Astrocyte (in vitro differentiated cells and primary cell): ENCODE measurements at regions not wholly inside any gene's neighbourhood (a gene's known extent, or its start where the extent isn't known, plus 50 kb on each side); places are given as distances from the start of the nearest gene placed in this dataset.

Source experiments
- DNase-seq: peaks from one replicate; pipeline ENCODE4 v3.0.0-alpha.2; 2010; ENCODE audit warnings: low read depth
- FAIRE-seq: peaks from 2 replicates; lab custom pipeline; 2011; peaks lifted over from hg19 to GRCh38; lab: Jason Lieb, UNC
- H2AFZ ChIP-seq: 2 replicates; pipeline ENCODE4 v1.6.0; 2012; ENCODE audit warnings: low read depth, low read length, inconsistent platforms
- H3K27ac ChIP-seq: 2 replicates; pipeline ENCODE4 v1.5.1; 2011; ENCODE audit warnings: low read depth, low read length, inconsistent platforms
- H3K27me3 ChIP-seq: 2 replicates; pipeline ENCODE4 v1.6.0; 2011; ENCODE audit warnings: low read length, inconsistent platforms; ENCODE audit not compliant: insufficient read depth
- H3K36me3 ChIP-seq: 2 replicates; pipeline ENCODE4 v1.5.1; 2011; ENCODE audit warnings: low read length, inconsistent platforms; ENCODE audit not compliant: insufficient read depth
- H3K4me1 ChIP-seq: 2 replicates; pipeline ENCODE4 v1.5.1; 2011; ENCODE audit warnings: low read length, inconsistent platforms; ENCODE audit not compliant: insufficient read depth
- H3K4me2 ChIP-seq: 2 replicates; pipeline ENCODE4 v1.6.0; 2012; ENCODE audit warnings: low read length, inconsistent platforms
- H3K4me3 ChIP-seq: 2 replicates; pipeline ENCODE4 v1.5.1; 2011; ENCODE audit warnings: low read depth, mild to moderate bottlenecking, low read length, inconsistent platforms; ENCODE audit not compliant: insufficient read depth
- H3K79me2 ChIP-seq: 2 replicates; pipeline ENCODE4 v1.6.0; 2012; ENCODE audit warnings: mild to moderate bottlenecking, low read length, inconsistent platforms; ENCODE audit not compliant: insufficient read depth
- H3K9ac ChIP-seq: 2 replicates; pipeline ENCODE4 v1.6.0; 2012; ENCODE audit warnings: mild to moderate bottlenecking, low read length, inconsistent platforms
- H3K9me3 ChIP-seq: 2 replicates; pipeline ENCODE4 v1.5.1; 2012; ENCODE audit warnings: low read depth, mild to moderate bottlenecking, low read length, inconsistent platforms; ENCODE audit not compliant: insufficient read depth
- H4K20me1 ChIP-seq: 2 replicates; pipeline ENCODE4 v1.6.0; 2012; ENCODE audit warnings: low read length, inconsistent platforms; ENCODE audit not compliant: insufficient read depth
- H3K27ac Mint-ChIP-seq: one replicate; pipeline ENCODE4 v1.8.0; 2021; ENCODE audit warnings: mild to moderate bottlenecking, mixed read lengths; ENCODE audit not compliant: unreplicated experiment
- H3K27me3 Mint-ChIP-seq: one replicate; pipeline ENCODE4 v1.8.0; 2021; ENCODE audit warnings: low read depth, mixed read lengths; ENCODE audit not compliant: unreplicated experiment
- H3K36me3 Mint-ChIP-seq: one replicate; pipeline ENCODE4 v1.8.0; 2021; ENCODE audit warnings: low read depth, mixed read lengths; ENCODE audit not compliant: unreplicated experiment
- H3K4me1 Mint-ChIP-seq: one replicate; pipeline ENCODE4 v1.8.0; 2021; ENCODE audit warnings: low read depth, mixed read lengths; ENCODE audit not compliant: unreplicated experiment
- H3K4me3 Mint-ChIP-seq: one replicate; pipeline ENCODE4 v1.8.0; 2021; ENCODE audit warnings: mild to moderate bottlenecking, moderate library complexity, mixed read lengths; ENCODE audit not compliant: unreplicated experiment
- H3K9me3 Mint-ChIP-seq: one replicate; pipeline ENCODE4 v1.8.0; 2021; ENCODE audit warnings: mild to moderate bottlenecking, mixed read lengths; ENCODE audit not compliant: unreplicated experiment
- CTCF ChIP-seq: IDR thresholded peaks from 2 replicates; pipeline ENCODE4 v1.5.1; 2011; ENCODE audit warnings: low read depth, mild to moderate bottlenecking, inconsistent platforms, low read length, moderate library complexity; ENCODE audit not compliant: insufficient read depth
- EZH2 ChIP-seq: IDR thresholded peaks from 2 replicates; pipeline ENCODE4 v1.6.1; 2012; ENCODE audit warnings: mild to moderate bottlenecking, low read length, inconsistent platforms; ENCODE audit not compliant: insufficient read depth

GRCh38 chr9:759983-760736 lies 81.3 kb upstream of the DMRT1 start:
- no peaks in the 10 kb centered on the region for H4K20me1 ChIP-seq
- H3K4me2 ChIP-seq, result no peak overlapping the region
- Mint-ChIP-seq H3K4me1 (peaks cover 11% of the 10 kb centered on the region), H3K9me3 (peaks cover 2% of the 10 kb centered on the region), H3K27ac (peak overlapping the region; percentile 62), H3K4me3 (no peak overlapping the region), H3K36me3 (no peaks in the 10 kb centered on the region), H3K27me3 (peaks cover 2% of the 10 kb centered on the region)
- H3K79me2 ChIP-seq, result no peaks in the 10 kb centered on the region
- H3K4me1 ChIP-seq, result peaks cover 13% of the 10 kb centered on the region
- no peaks in the 10 kb centered on the region for H3K9me3 ChIP-seq
- H3K27ac ChIP-seq, result no peak overlapping the region
- H3K27me3 ChIP-seq, result no peaks in the 10 kb centered on the region
- H3K4me3 ChIP-seq, result no peak overlapping the region
- TF ChIP-seq EZH2, result no peak
- no peak for DNase-seq
- no peak overlapping the region for H2AFZ ChIP-seq
- no peak overlapping the region for H3K9ac ChIP-seq
- no peak for FAIRE-seq
- H3K36me3 ChIP-seq, result no peaks in the 10 kb centered on the region

- Histone ChIP-seq H3K9me3 (no peaks in the 10 kb centered on the region), H4K20me1 (no peaks in the 10 kb centered on the region), H3K4me3 (no peak overlapping the region), H3K4me1 (peaks cover 1% of the 10 kb centered on the region), H3K79me2 (no peaks in the 10 kb centered on the region), H2AFZ (no peak overlapping the region), H3K36me3 (no peaks in the 10 kb centered on the region), H3K27me3 (peaks cover 3% of the 10 kb centered on the region), H3K4me2 (no peak overlapping the region), H3K9ac (no peak overlapping the region), H3K27ac (no peak overlapping the region)
- Mint-ChIP-seq H3K4me3 (no peak overlapping the region), H3K9me3 (peaks cover 2% of the 10 kb centered on the region), H3K36me3 (no peaks in the 10 kb centered on the region), H3K4me1 (peaks cover 1% of the 10 kb centered on the region), H3K27ac (no peak overlapping the region), H3K27me3 (peaks cover 4% of the 10 kb centered on the region)
- no peak for TF ChIP-seq EZH2
- no peak for TF ChIP-seq CTCF
- no peak for DNase-seq
- FAIRE-seq, result no peak
Measured at GRCh38 chr9:761176-761792, 80.2 kb upstream of the DMRT1 start.

- H3K9ac ChIP-seq, result no peak overlapping the region
- H3K27me3 Mint-ChIP-seq, result peaks cover 4% of the 10 kb centered on the region
- peaks cover 2% of the 10 kb centered on the region for H3K9me3 Mint-ChIP-seq
- peaks cover 1% of the 10 kb centered on the region for H3K4me1 Mint-ChIP-seq
- H3K4me2 ChIP-seq, result no peak overlapping the region
- H3K4me1 ChIP-seq, result no peaks in the 10 kb centered on the region
- H3K36me3 Mint-ChIP-seq, result no peaks in the 10 kb centered on the region
- no peaks in the 10 kb centered on the region for H3K9me3 ChIP-seq
- TF ChIP-seq EZH2, result no peak
- TF ChIP-seq CTCF, result no peak
- DNase-seq, result no peak
- no peaks in the 10 kb centered on the region for H4K20me1 ChIP-seq
- no peaks in the 10 kb centered on the region for H3K79me2 ChIP-seq
- H3K27me3 ChIP-seq, result peaks cover 3% of the 10 kb centered on the region
- H3K36me3 ChIP-seq, result no peaks in the 10 kb centered on the region
- H3K27ac Mint-ChIP-seq, result no peak overlapping the region
- H3K4me3 ChIP-seq, result no peak overlapping the region
- H3K4me3 Mint-ChIP-seq, result no peak overlapping the region
- H2AFZ ChIP-seq, result no peak overlapping the region
- no peak overlapping the region for H3K27ac ChIP-seq
- no peak for FAIRE-seq
Measured at GRCh38 chr9:761793-762560, 79.5 kb upstream of the DMRT1 start.
